Upper lobe of left lung (tissue), 4 donors: ENCODE measurements at regions not wholly inside any gene's neighbourhood (a gene's known extent, or its start where the extent isn't known, plus 50 kb on each side); places are given as distances from the start of the nearest gene placed in this dataset.

Experiments
- CTCF ChIP-seq, 6 experiments: fragments of 450-650 bp in 4 of 6; fragments of 200-600 bp in 2 of 6; sonication (generic) in 2 of 6; IDR thresholded peaks; one replicate each; pipeline ENCODE4 v1.5.1; 2016 to 2019; ENCODE audit warnings: antibody characterized with exemption in 6 of 6
- EP300 ChIP-seq, 4 donors: sonication (generic); formaldehyde crosslinking; IDR thresholded peaks; one replicate each; pipeline ENCODE4 v1.5.1; 2017; ENCODE audit warnings: antibody characterized with exemption in 4 of 4, control low read depth in 2 of 4
- POLR2A ChIP-seq, 4 donors: fragments of 450-650 bp; IDR thresholded peaks; one replicate each; pipeline ENCODE4 v1.5.1; 2016 to 2017; ENCODE audit warnings: antibody characterized with exemption in 4 of 4, mild to moderate bottlenecking in 2 of 4

- TF ChIP-seq POLR2A (IDR thresholded peaks at IDR 0.05) (no peak), CTCF (IDR thresholded peaks at IDR 0.05) (no peak), EP300 (IDR thresholded peaks at IDR 0.05) (no peak)
These were observed 419.6 kb upstream of the PIK3R1 start for GRCh38 chr5:67795781-67796477.
